ENCODE measurements at regions not wholly inside any gene's neighbourhood (a gene's known extent, or its start where the extent isn't known, plus 50 kb on each side); places are given as distances from the start of the nearest gene placed in this dataset.
A peak's percentile ranks its signal among the peaks of the same experiment; 100 is the strongest.

GRCh38 chr3:148073721-148074456 is 623.8 kb upstream of the AGTR1 start:
- peaks cover 0 to 13% (median 0%) of the 10 kb centered on the region in 4 donors for H3K4me1 ChIP-seq
- no peak overlapping the region for H3K27ac ChIP-seq
- H3K9me3 ChIP-seq, result no peaks in the 10 kb centered on the region
- no peak overlapping the region for H3K4me3 ChIP-seq
- H3K27me3 ChIP-seq, result no peaks in the 10 kb centered on the region
- TF ChIP-seq CTCF (IDR thresholded peaks at IDR 0.05), result no peak
- TF ChIP-seq POLR2A (IDR thresholded peaks at IDR 0.05), result no peak
- no peak for TF ChIP-seq EP300 (IDR thresholded peaks at IDR 0.05)
- no peaks in the 10 kb centered on the region for H3K36me3 ChIP-seq
- 78 to 82% methylated on average over 4 of the region's 4 CpGs for WGBS, 2 donors
- DNase-seq (ENCODE audit: low spot score in 2 of 2), result no peak

- Histone ChIP-seq H3K4me1 (peaks cover 0 to 16% (median 0%) of the 10 kb centered on the region in 4 donors), H3K36me3 (no peaks in the 10 kb centered on the region), H3K27me3 (no peaks in the 10 kb centered on the region), H3K9me3 (no peaks in the 10 kb centered on the region), H3K4me3 (no peak overlapping the region), H3K27ac (no peak overlapping the region)
- no peak for TF ChIP-seq POLR2A (IDR thresholded peaks at IDR 0.05)
- no peak for TF ChIP-seq EP300 (IDR thresholded peaks at IDR 0.05)
- no peak for TF ChIP-seq CTCF (IDR thresholded peaks at IDR 0.05)
- DNase-seq (ENCODE audit: low spot score in 2 of 2), result no peak
- 70 to 76% methylated on average over 2 of the region's 2 CpGs for WGBS, 2 donors
Measured at GRCh38 chr3:148074946-148075345, 622.8 kb upstream of the AGTR1 start.

GRCh38 chr3:148075771-148076716 is 621.7 kb upstream of the AGTR1 start:
- TF ChIP-seq CTCF (IDR thresholded peaks at IDR 0.05) (peak; percentile 40 to 80 (median 51)), POLR2A (IDR thresholded peaks at IDR 0.05) (no peak)
- Histone ChIP-seq H3K27ac (no peak overlapping the region), H3K36me3 (no peaks in the 10 kb centered on the region), H3K4me3 (no peak overlapping the region), H3K4me1 (peaks cover 0 to 16% (median 0%) of the 10 kb centered on the region in 4 donors), H3K9me3 (no peaks in the 10 kb centered on the region), H3K27me3 (no peaks in the 10 kb centered on the region)
- DNase-seq (ENCODE audit: low spot score in 2 of 2), result no peak
- WGBS, 2 donors, result 37 to 43% methylated on average over 5 of the region's 5 CpGs

GRCh38 chr3:148077318-148077923 is 620.3 kb upstream of the AGTR1 start:
- DNase-seq (ENCODE audit: low spot score in 2 of 2), result no peak
- Histone ChIP-seq H3K9me3 (no peaks in the 10 kb centered on the region), H3K27ac (no peak overlapping the region), H3K36me3 (no peaks in the 10 kb centered on the region), H3K4me3 (no peak overlapping the region), H3K27me3 (no peaks in the 10 kb centered on the region), H3K4me1 (peaks cover 0 to 16% (median 0%) of the 10 kb centered on the region in 4 donors)
- no peak for TF ChIP-seq POLR2A (IDR thresholded peaks at IDR 0.05)
- TF ChIP-seq CTCF (IDR thresholded peaks at IDR 0.05), result peak in 3 of 5 experiments; percentile 35 to 50 (median 38)
- 29 to 36% methylated on average over 1 of the region's 1 CpG for WGBS, 2 donors
